ENCODE measurements at regions not wholly inside any gene's neighbourhood (a gene's known extent, or its start where the extent isn't known, plus 50 kb on each side); places are given as distances from the start of the nearest gene placed in this dataset.

GRCh38 chr6:167682125-167682524 lies 144.6 kb upstream of the AFDN start:
- H3K4me2 ChIP-seq (ENCODE audit: low read depth, low read length) = no peak overlapping the region
- no peaks in the 10 kb centered on the region for H3K4me1 ChIP-seq (ENCODE audit: low read length)
- no peaks in the 10 kb centered on the region for H3K9me2 ChIP-seq (replicated peaks; ENCODE audit: insufficient read depth, low read length)
- H2AFZ ChIP-seq (ENCODE audit: low read length) = no peak overlapping the region
- H3K9ac ChIP-seq (ENCODE audit: low read length) = no peak overlapping the region
- no peak overlapping the region for H3K27ac ChIP-seq (ENCODE audit: low read length)
- no peaks in the 10 kb centered on the region for H3K36me3 ChIP-seq (replicated peaks; ENCODE audit: insufficient read depth, low read length)
- TF ChIP-seq EZH2 (optimal IDR thresholded peaks at IDR 0.05; ENCODE audit: low read depth, low read length) = no peak
- no peak for TF ChIP-seq EZH2phosphoT487 (IDR thresholded peaks at IDR 0.05; ENCODE audit: low read length)
- no peak for TF ChIP-seq CTCF (IDR thresholded peaks at IDR 0.05; ENCODE audit: low read length)
- no peaks in the 10 kb centered on the region for H3K9me3 ChIP-seq (replicated peaks; ENCODE audit: insufficient read depth, low read length)
- no peaks in the 10 kb centered on the region for H4K20me1 ChIP-seq (ENCODE audit: insufficient read depth, low read length)
- no peaks in the 10 kb centered on the region for H3K79me2 ChIP-seq (ENCODE audit: low read length)
- H3K4me3 ChIP-seq (ENCODE audit: low read length) = no peak overlapping the region
- no peaks in the 10 kb centered on the region for H3F3A ChIP-seq (ENCODE audit: insufficient read depth, low read length)
- no peak for DNase-seq
- peaks cover 25% of the 10 kb centered on the region for H3K27me3 ChIP-seq (replicated peaks; ENCODE audit: insufficient read depth, low read length)

- Histone ChIP-seq H4K20me1 (ENCODE audit: insufficient read depth, low read length) (no peaks in the 10 kb centered on the region), H3K9me3 (replicated peaks; ENCODE audit: insufficient read depth, low read length) (no peaks in the 10 kb centered on the region), H3F3A (ENCODE audit: insufficient read depth, low read length) (no peaks in the 10 kb centered on the region), H3K4me1 (ENCODE audit: low read length) (no peaks in the 10 kb centered on the region), H3K9me2 (replicated peaks; ENCODE audit: insufficient read depth, low read length) (no peaks in the 10 kb centered on the region), H3K79me2 (ENCODE audit: low read length) (no peaks in the 10 kb centered on the region), H3K27ac (ENCODE audit: low read length) (no peak overlapping the region), H2AFZ (ENCODE audit: low read length) (no peak overlapping the region), H3K4me3 (ENCODE audit: low read length) (no peak overlapping the region), H3K4me2 (ENCODE audit: low read depth, low read length) (no peak overlapping the region), H3K27me3 (replicated peaks; ENCODE audit: insufficient read depth, low read length) (peaks cover 25% of the 10 kb centered on the region), H3K9ac (ENCODE audit: low read length) (no peak overlapping the region), H3K36me3 (replicated peaks; ENCODE audit: insufficient read depth, low read length) (no peaks in the 10 kb centered on the region)
- no peak for DNase-seq
- TF ChIP-seq EZH2phosphoT487 (IDR thresholded peaks at IDR 0.05; ENCODE audit: low read length) (no peak), EZH2 (optimal IDR thresholded peaks at IDR 0.05; ENCODE audit: low read depth, low read length) (no peak), CTCF (IDR thresholded peaks at IDR 0.05; ENCODE audit: low read length) (no peak)
These were observed 144.1 kb upstream of the AFDN start for GRCh38 chr6:167682546-167683027.

GRCh38 chr6:167683028-167683862 lies 143.5 kb upstream of the AFDN start:
- H3K9me2 ChIP-seq (replicated peaks; ENCODE audit: insufficient read depth, low read length) = no peaks in the 10 kb centered on the region
- peaks cover 20% of the 10 kb centered on the region for H3K27me3 ChIP-seq (replicated peaks; ENCODE audit: insufficient read depth, low read length)
- H3F3A ChIP-seq (ENCODE audit: insufficient read depth, low read length) = no peaks in the 10 kb centered on the region
- no peaks in the 10 kb centered on the region for H3K79me2 ChIP-seq (ENCODE audit: low read length)
- no peak overlapping the region for H3K4me2 ChIP-seq (ENCODE audit: low read depth, low read length)
- H3K36me3 ChIP-seq (replicated peaks; ENCODE audit: insufficient read depth, low read length) = no peaks in the 10 kb centered on the region
- H4K20me1 ChIP-seq (ENCODE audit: insufficient read depth, low read length) = no peaks in the 10 kb centered on the region
- H3K4me1 ChIP-seq (ENCODE audit: low read length) = no peaks in the 10 kb centered on the region
- no peak overlapping the region for H3K4me3 ChIP-seq (ENCODE audit: low read length)
- no peaks in the 10 kb centered on the region for H3K9me3 ChIP-seq (replicated peaks; ENCODE audit: insufficient read depth, low read length)
- no peak overlapping the region for H2AFZ ChIP-seq (ENCODE audit: low read length)
- H3K27ac ChIP-seq (ENCODE audit: low read length) = no peak overlapping the region
- no peak overlapping the region for H3K9ac ChIP-seq (ENCODE audit: low read length)
- no peak for DNase-seq
- TF ChIP-seq EZH2 (optimal IDR thresholded peaks at IDR 0.05; ENCODE audit: low read depth, low read length) (no peak), EZH2phosphoT487 (IDR thresholded peaks at IDR 0.05; ENCODE audit: low read length) (no peak), CTCF (IDR thresholded peaks at IDR 0.05; ENCODE audit: low read length) (no peak)

Measured in MM.1S (cell line).